Mammary epithelial cell (primary cell): ENCODE measurements at regions not wholly inside any gene's neighbourhood (a gene's known extent, or its start where the extent isn't known, plus 50 kb on each side); places are given as distances from the start of the nearest gene placed in this dataset.

Experiments used
- CTCF ChIP-seq, 2 donors: IDR thresholded peaks in 1 of 2; conservative IDR thresholded peaks in 1 of 2; 2 replicates each; pipeline ENCODE4 v1.5.1; 2011 to 2012; ENCODE audit warnings: inconsistent platforms in 2 of 2, low read length in 2 of 2, mild to moderate bottlenecking in 2 of 2, control low read depth in 1 of 2, low read depth in 1 of 2; ENCODE audit not compliant: insufficient read depth in 1 of 2; ENCODE audit errors: extremely low read depth in 1 of 2
- EZH2 ChIP-seq: IDR thresholded peaks from 2 replicates; pipeline ENCODE4 v1.6.1; 2012; ENCODE audit warnings: low read length, inconsistent platforms, borderline replicate concordance

DNA sequence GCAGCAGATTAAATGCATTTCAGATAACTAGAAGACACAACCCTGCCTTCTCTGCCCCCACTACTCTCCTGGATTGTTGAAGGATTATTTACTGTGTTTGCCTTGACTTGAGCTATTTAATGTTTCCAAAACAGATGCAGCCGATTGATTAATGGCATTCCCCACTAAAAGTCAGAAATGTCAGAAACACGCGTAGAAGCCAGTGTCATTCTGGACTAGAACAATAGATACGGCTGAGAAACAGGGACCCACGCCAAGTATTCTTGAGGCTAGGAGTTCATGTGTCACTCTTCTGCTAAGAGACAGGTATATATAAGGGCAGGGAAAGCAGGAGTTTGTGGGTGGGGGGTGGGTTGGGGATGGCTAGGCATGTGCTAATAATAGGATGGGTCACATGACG lies 366.7 kb upstream of the PROX1 start:
- TF ChIP-seq CTCF (conservative IDR thresholded peaks at IDR 0.05 in 1 of 2, IDR thresholded peaks at IDR 0.05 in 1 of 2; ENCODE audit: extremely low read depth in 1 of 2, insufficient read depth in 1 of 2, low read depth in 1 of 2, low read length in 2 of 2), result no peak
- TF ChIP-seq EZH2, result no peak
